H9 (cell line): ENCODE measurements at regions not wholly inside any gene's neighbourhood (a gene's known extent, or its start where the extent isn't known, plus 50 kb on each side); places are given as distances from the start of the nearest gene placed in this dataset.

ENCODE experiments used
- DNase-seq: peaks from one replicate; pipeline ENCODE4 v3.0.0-alpha.2; 2017
- H2AFZ ChIP-seq: one replicate; pipeline ENCODE4 v1.6.1; 2013; ENCODE audit warnings: mild to moderate bottlenecking, low read length, control low read depth, moderate library complexity
- H2AK5ac ChIP-seq: 2 replicates; pipeline ENCODE4 v1.6.1; 2013; ENCODE audit warnings: low read length, control low read depth, mixed read lengths; ENCODE audit not compliant: insufficient read length
- H2BK120ac ChIP-seq: one replicate; pipeline ENCODE4 v1.6.1; 2013; ENCODE audit warnings: low read depth, mild to moderate bottlenecking, low read length, control low read depth, inconsistent platforms; ENCODE audit not compliant: poor library complexity, severe bottlenecking
- H2BK12ac ChIP-seq: 2 replicates; pipeline ENCODE4 v1.6.1; 2013; ENCODE audit warnings: low read length, control low read depth, mixed read lengths, low read depth; ENCODE audit not compliant: insufficient read length
- H2BK15ac ChIP-seq: 2 replicates; pipeline ENCODE4 v1.6.1; 2013; ENCODE audit warnings: low read depth, low read length, control low read depth
- H2BK20ac ChIP-seq: one replicate; pipeline ENCODE4 v1.6.1; 2013; ENCODE audit warnings: low read depth, mild to moderate bottlenecking, low read length, control low read depth, inconsistent platforms; ENCODE audit not compliant: poor library complexity, severe bottlenecking
- H2BK5ac ChIP-seq: 2 replicates; pipeline ENCODE4 v1.6.1; 2013; ENCODE audit warnings: low read length, control low read depth, mixed read lengths; ENCODE audit not compliant: insufficient read length
- H3K14ac ChIP-seq: 2 replicates; pipeline ENCODE4 v1.6.1; 2013; ENCODE audit warnings: low read length, control low read depth; ENCODE audit not compliant: insufficient read depth
- H3K18ac ChIP-seq: 2 replicates; pipeline ENCODE4 v1.6.1; 2013; ENCODE audit warnings: low read depth, mild to moderate bottlenecking, mixed read lengths, low read length, control low read depth; ENCODE audit not compliant: insufficient read length
- H3K23ac ChIP-seq: 2 replicates; pipeline ENCODE4 v1.6.1; 2013; ENCODE audit warnings: low read length, control low read depth, mixed read lengths, low read depth; ENCODE audit not compliant: insufficient read length
- H3K23me2 ChIP-seq: 2 replicates; pipeline ENCODE4 v1.6.1; 2013; ENCODE audit warnings: low read depth, mild to moderate bottlenecking, mixed read lengths, low read length, control low read depth; ENCODE audit not compliant: insufficient read length, poor library complexity, severe bottlenecking
- H3K27ac ChIP-seq: 2 replicates; pipeline ENCODE4 v1.5.1; 2013; ENCODE audit warnings: low read length, control low read depth, mixed read lengths, low read depth; ENCODE audit not compliant: insufficient read length
- H3K27me3 ChIP-seq: 2 replicates; pipeline ENCODE4 v1.6.1; 2013; ENCODE audit warnings: low read length, control low read depth, inconsistent platforms; ENCODE audit not compliant: insufficient read depth
- H3K4ac ChIP-seq: 2 replicates; pipeline ENCODE4 v1.6.1; 2013; ENCODE audit warnings: low read depth, mild to moderate bottlenecking, control low read depth, inconsistent platforms, low read length, moderate library complexity
- H3K4me1 ChIP-seq: 2 replicates; pipeline ENCODE4 v1.6.1; 2013; ENCODE audit warnings: low read length, control low read depth, inconsistent platforms; ENCODE audit not compliant: insufficient read depth
- H3K4me2 ChIP-seq: 2 replicates; pipeline ENCODE4 v1.6.1; 2013; ENCODE audit warnings: low read length, control low read depth, mixed read lengths; ENCODE audit not compliant: insufficient read length, insufficient read depth
- H3K56ac ChIP-seq: 2 replicates; pipeline ENCODE4 v1.6.1; 2013; ENCODE audit warnings: low read depth, mild to moderate bottlenecking, mixed read lengths, low read length, control low read depth; ENCODE audit not compliant: insufficient read length
- H3K79me1 ChIP-seq: 2 replicates; pipeline ENCODE4 v1.6.1; 2013; ENCODE audit warnings: low read depth, mild to moderate bottlenecking, moderate library complexity, low read length, control low read depth, inconsistent platforms; ENCODE audit not compliant: insufficient read depth, poor library complexity, severe bottlenecking
- H3K79me2 ChIP-seq: 2 replicates; pipeline ENCODE4 v1.6.1; 2013; ENCODE audit warnings: low read length, control low read depth, inconsistent platforms; ENCODE audit not compliant: insufficient read depth
- H3K9ac ChIP-seq: 2 replicates; pipeline ENCODE4 v1.6.1; 2013; ENCODE audit warnings: low read length, control low read depth, mixed read lengths; ENCODE audit not compliant: insufficient read length; ENCODE audit errors: extremely low read depth
- H3K9me3 ChIP-seq: one replicate; pipeline ENCODE4 v1.6.1; 2013; ENCODE audit warnings: low read depth, low read length, inconsistent platforms; ENCODE audit not compliant: control insufficient read depth
- H3T11ph ChIP-seq: one replicate; pipeline ENCODE4 v1.6.1; 2013; ENCODE audit warnings: mild to moderate bottlenecking, low read length, control low read depth, inconsistent platforms
- H4K20me1 ChIP-seq: one replicate; pipeline ENCODE4 v1.6.1; 2013; ENCODE audit not compliant: control insufficient read depth, insufficient read length, insufficient read depth
- H4K5ac ChIP-seq: 2 replicates; pipeline ENCODE4 v1.6.1; 2013; ENCODE audit warnings: low read depth, mild to moderate bottlenecking, mixed read lengths, low read length, control low read depth; ENCODE audit not compliant: insufficient read length
- H4K8ac ChIP-seq: replicated peaks from 2 replicates; pipeline ENCODE4 v1.6.1; 2013; ENCODE audit warnings: low read length, control low read depth, mixed read lengths, low read depth; ENCODE audit not compliant: insufficient read length
- H4K91ac ChIP-seq: 2 replicates; pipeline ENCODE4 v1.6.1; 2013; ENCODE audit warnings: low read depth, mild to moderate bottlenecking, moderate library complexity, mixed read lengths, low read length, control low read depth; ENCODE audit not compliant: insufficient read length
- H3K27ac Mint-ChIP-seq, 3 experiments: 2 replicates in 2 of 3; 3 replicates in 1 of 3; pipeline ENCODE4 v1.8.0; 2020 to 2021; ENCODE audit warnings: mixed read lengths in 3 of 3, mild to moderate bottlenecking in 1 of 3, moderate library complexity in 1 of 3
- H3K27me3 Mint-ChIP-seq: 2 replicates; pipeline ENCODE4 v1.8.0; 2021; ENCODE audit warnings: low read depth, mild to moderate bottlenecking, moderate library complexity, mixed read lengths
- H3K36me3 Mint-ChIP-seq, 3 experiments: 2 replicates in 2 of 3; 3 replicates in 1 of 3; pipeline ENCODE4 v1.8.0; 2020 to 2021; ENCODE audit warnings: low read depth in 3 of 3, mixed read lengths in 3 of 3; ENCODE audit not compliant: insufficient read depth in 1 of 3
- H3K4me1 Mint-ChIP-seq, 2 experiments: 2 replicates each; pipeline ENCODE4 v1.8.0; 2020; ENCODE audit warnings: mixed read lengths in 2 of 2
- H3K4me3 Mint-ChIP-seq, 2 experiments: 2 replicates in 1 of 2; 3 replicates in 1 of 2; pipeline ENCODE4 v1.8.0; 2020 to 2021; ENCODE audit warnings: mild to moderate bottlenecking in 2 of 2, mixed read lengths in 2 of 2, moderate library complexity in 1 of 2
- H3K9me3 Mint-ChIP-seq, 2 experiments: 2 replicates in 1 of 2; 3 replicates in 1 of 2; pipeline ENCODE4 v1.8.0; 2020; ENCODE audit warnings: mild to moderate bottlenecking in 2 of 2, mixed read lengths in 2 of 2, moderate library complexity in 1 of 2
- CTCF ChIP-seq: fragments of 200-600 bp; sonication (generic); conservative IDR thresholded peaks from 3 replicates; pipeline ENCODE4 v1.8.0; 2021; ENCODE audit warnings: antibody characterized with exemption, mild to moderate bottlenecking
- WGBS: extraction: QIAGEN DNeasy Blood & Tissue Kit; methylation state at CpG from one replicate; pipeline ENCODE4 v1.1.7; 2013; ENCODE audit warnings: missing lambda C conversion rate, low lambda C conversion rate, mixed read lengths; ENCODE audit not compliant: insufficient read length; ENCODE audit errors: extremely low coverage; 5-methylcytosine and 5-hydroxymethylcytosine counted together

- no peak overlapping the region; a peak in 1 of 7 replicates for H3K27ac Mint-ChIP-seq
- no peak overlapping the region for H4K5ac ChIP-seq
These were observed 145.6 kb downstream of the NDUFA10 start for GRCh38 chr2:239879423-239880084.

More at GRCh38 chr2:239879423-239880084, 145.6 kb downstream of the NDUFA10 start:
- no peak overlapping the region for H2BK120ac ChIP-seq
- no peak overlapping the region for H3K4me3 Mint-ChIP-seq
- no peak overlapping the region for H4K8ac ChIP-seq
- H3K9me3 ChIP-seq: no peaks in the 10 kb centered on the region
- H3K4me2 ChIP-seq: no peak overlapping the region
- no peak overlapping the region for H3K9ac ChIP-seq
- no peak for TF ChIP-seq CTCF
- no peak overlapping the region for H2AK5ac ChIP-seq
- H3K4me1 Mint-ChIP-seq: peaks cover 24 to 34% of the 10 kb centered on the region in 2 experiments
- no peaks in the 10 kb centered on the region for H4K20me1 ChIP-seq
- no peak overlapping the region for H3K23ac ChIP-seq
- no peak overlapping the region for H3K14ac ChIP-seq
- H3K23me2 ChIP-seq: no peaks in the 10 kb centered on the region
- H3K79me2 ChIP-seq: no peaks in the 10 kb centered on the region
- H3K27ac ChIP-seq: no peak overlapping the region
- H2AFZ ChIP-seq: no peak overlapping the region
- no peak overlapping the region for H3K56ac ChIP-seq
- H3K4ac ChIP-seq: no peak overlapping the region
- no peak overlapping the region for H3T11ph ChIP-seq
- H2BK5ac ChIP-seq: no peak overlapping the region
- H3K18ac ChIP-seq: no peak overlapping the region
- H2BK15ac ChIP-seq: no peak overlapping the region
- no CpG with 5 or more reads among the region's 11 CpGs for WGBS
- no peak overlapping the region for H2BK12ac ChIP-seq
- H3K4me1 ChIP-seq: no peaks in the 10 kb centered on the region
- H3K27me3 ChIP-seq: no peaks in the 10 kb centered on the region
- peak; percentile 3 for DNase-seq
- peaks cover 1 to 5% (median 2%) of the 10 kb centered on the region in 3 experiments; a peak in 3 of 7 replicates for H3K36me3 Mint-ChIP-seq
- H2BK20ac ChIP-seq: no peak overlapping the region
- no peak overlapping the region for H4K91ac ChIP-seq
- peaks cover 8% of the 10 kb centered on the region in 2 experiments for H3K9me3 Mint-ChIP-seq
- H3K79me1 ChIP-seq: no peaks in the 10 kb centered on the region
- peaks cover 24% of the 10 kb centered on the region for H3K27me3 Mint-ChIP-seq
